ENCODE measurements at regions not wholly inside any gene's neighbourhood (a gene's known extent, or its start where the extent isn't known, plus 50 kb on each side); places are given as distances from the start of the nearest gene placed in this dataset.

- no peak for TF ChIP-seq HDAC6 (IDR thresholded peaks at IDR 0.05; ENCODE audit: low read depth, low read length)
- TF ChIP-seq THAP7 (CRISPR knock-in tag; IDR thresholded peaks at IDR 0.05): no peak
- no peak for TF ChIP-seq ATF7 (IDR thresholded peaks at IDR 0.05)
- TF ChIP-seq ATF7 (CRISPR knock-in tag; IDR thresholded peaks at IDR 0.05): no peak
Observed at GRCh38 chr15:46768287-46768686, 949.0 kb upstream of the SEMA6D start.
